ENCODE measurements at regions not wholly inside any gene's neighbourhood (a gene's known extent, or its start where the extent isn't known, plus 50 kb on each side); places are given as distances from the start of the nearest gene placed in this dataset.
A peak's percentile ranks its signal among the peaks of the same experiment; 100 is the strongest.
"Not testable (repeated sequence)": the region's sequence is repeated elsewhere in the genome, so short reads cannot be mapped to it uniquely, and the experiment has no call there.

GRCh38 chr11:110862407-110862806 lies 150.2 kb upstream of the ARHGAP20 start:
- peak; percentile 62 for DNase-seq

DNA sequence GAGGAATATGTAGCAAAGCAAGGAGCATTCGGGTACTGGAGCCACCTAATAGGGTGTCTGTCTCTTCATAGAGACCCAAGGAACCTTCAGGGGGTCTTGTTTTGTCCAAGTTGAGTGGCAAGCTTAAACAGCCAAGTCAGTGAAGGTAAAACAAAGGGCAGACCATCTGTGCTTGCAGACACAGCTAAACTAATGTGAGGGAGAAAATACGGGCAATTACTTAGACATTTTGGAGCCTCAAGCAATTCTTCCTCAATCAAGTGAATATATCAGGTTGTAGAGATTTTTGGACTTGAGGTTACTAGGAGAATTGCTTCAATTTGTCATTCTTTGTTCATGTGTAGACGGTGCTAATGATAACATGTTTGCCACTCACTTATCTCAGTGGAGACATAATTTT lies 148.2 kb upstream of the ARHGAP20 start:
- DNase-seq, result no peak

DNA sequence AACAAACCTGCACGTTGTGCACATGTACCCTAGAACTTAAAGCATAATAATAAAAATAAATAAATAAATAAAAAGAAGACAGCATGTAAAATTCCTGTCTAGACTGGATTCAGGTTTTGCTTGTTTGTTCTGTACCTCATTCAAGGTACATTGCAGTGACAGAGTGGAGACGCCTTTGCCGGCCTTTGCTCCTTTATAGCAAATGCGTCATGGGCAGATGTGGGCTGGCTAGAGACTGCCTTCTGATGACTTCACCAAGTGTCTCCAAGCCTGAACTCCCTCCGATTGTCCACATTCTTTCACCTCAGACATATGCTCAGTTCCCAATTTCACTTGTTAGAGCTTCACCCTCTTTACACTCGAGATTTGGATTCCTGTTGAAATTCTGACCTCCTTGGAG lies 147.8 kb upstream of the ARHGAP20 start:
- no peak for DNase-seq

GRCh38 chr11:110859240-110859840 lies 147.1 kb upstream of the ARHGAP20 start:
- peak; percentile 81 for DNase-seq

GRCh38 chr11:110858547-110858921 lies 146.3 kb upstream of the ARHGAP20 start:
- peak; percentile 97 for DNase-seq

- DNase-seq, result no peak
Measured at GRCh38 chr11:110857892-110858546, 145.8 kb upstream of the ARHGAP20 start.

GRCh38 chr11:110856996-110857812 lies 145.0 kb upstream of the ARHGAP20 start:
- DNase-seq, result no peak

DNA sequence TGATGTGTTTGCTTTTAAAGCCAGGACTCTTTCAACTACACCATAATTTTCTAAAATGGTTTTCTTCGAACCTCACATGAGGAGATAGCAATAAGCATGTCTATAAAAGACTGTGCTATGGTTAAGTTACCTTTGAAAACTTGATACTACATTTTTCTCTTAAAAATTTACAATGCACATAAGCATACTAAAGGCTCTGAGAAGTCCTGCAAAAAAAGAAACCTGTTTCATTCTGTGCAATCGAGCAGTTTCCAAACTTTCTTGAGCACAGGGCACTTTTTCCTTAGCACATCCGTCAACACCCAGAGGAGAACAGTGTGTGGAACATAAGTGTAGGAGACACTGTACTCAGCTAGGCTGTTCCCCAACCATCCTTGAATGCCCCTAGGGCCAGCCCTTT lies 144.1 kb upstream of the ARHGAP20 start:
- no peak for DNase-seq

- DNase-seq, result no peak
Measured at GRCh38 chr11:110855191-110855590, 143.0 kb upstream of the ARHGAP20 start.

DNA sequence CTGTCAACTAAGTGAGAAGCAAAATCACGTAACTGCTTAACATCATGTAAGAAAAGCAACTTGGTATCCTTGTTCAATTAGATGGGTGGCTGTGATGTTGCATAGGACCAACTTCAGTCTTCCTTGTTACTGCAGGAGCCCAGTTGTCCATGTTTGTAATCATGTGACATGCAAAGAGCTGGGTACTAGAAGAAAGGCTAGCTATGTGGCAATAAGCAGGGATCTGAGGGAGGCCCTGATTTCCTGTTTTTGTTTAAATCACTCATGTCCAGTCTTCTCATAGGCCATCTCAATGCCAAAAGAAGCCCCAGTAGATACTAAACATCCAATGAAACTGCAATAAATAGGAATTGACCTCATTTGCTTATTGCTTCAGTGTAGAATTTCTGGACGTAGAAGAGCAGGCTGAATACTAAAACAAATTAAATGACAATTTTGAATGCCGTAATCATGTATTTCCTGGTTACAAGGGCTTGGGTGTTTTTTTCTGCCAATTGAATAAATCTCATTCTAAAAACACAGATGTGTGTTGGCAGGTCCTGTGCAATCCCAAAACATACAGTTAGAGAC lies 140.8 kb upstream of the ARHGAP20 start:
- DNase-seq, result no peak

- no peak for DNase-seq
Measured at GRCh38 chr11:110850846-110851245, 138.6 kb upstream of the ARHGAP20 start.

DNA sequence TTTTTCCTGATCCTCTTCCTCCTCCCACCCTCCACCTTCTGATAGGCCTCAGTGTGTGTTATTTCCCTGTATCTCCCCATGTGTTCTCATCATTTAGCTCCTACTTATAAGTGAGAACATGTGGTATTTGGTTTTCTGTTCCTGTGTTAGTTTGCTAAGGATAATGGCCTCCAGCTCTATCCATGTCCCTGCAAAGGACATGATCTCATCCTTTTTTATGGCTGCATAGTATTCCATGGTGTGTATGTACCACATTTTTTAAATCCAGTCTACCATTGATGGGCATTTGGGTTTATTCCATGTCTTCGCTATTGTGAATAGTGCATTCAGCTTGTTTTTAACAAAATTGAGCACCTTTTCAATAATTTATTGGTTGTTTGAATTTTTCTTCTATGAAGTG lies 130.8 kb upstream of the ARHGAP20 start:
- DNase-seq, result not testable (repeated sequence)

GRCh38 chr11:110838808-110839207 lies 126.6 kb upstream of the ARHGAP20 start:
- no peak for DNase-seq

DNA sequence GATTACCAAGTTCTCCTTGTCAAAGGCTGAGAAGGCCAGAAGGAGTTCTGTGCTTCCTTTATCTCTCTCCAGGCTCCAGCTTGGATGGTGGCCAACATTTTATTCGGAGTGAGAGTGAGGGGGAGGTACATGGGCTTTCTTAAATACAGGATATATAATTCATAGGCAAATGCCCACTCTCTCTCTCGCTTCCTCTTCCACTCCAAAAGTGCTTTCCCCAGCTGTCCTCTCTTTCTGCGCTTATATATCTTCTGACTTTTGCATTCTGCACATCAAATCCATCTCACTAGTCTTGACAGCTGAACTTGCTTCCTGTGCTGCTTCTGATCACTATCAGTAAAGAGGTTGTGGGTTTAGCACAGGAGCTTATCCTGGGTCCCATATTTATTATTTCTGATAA lies 125.4 kb upstream of the ARHGAP20 start:
- DNase-seq, result peak; percentile 20

- DNase-seq, result no peak
Measured at GRCh38 chr11:110835106-110835505, 122.9 kb upstream of the ARHGAP20 start.

- DNase-seq, result no peak
Measured at GRCh38 chr11:110833033-110833484, 120.8 kb upstream of the ARHGAP20 start.

- no peak for DNase-seq
Measured at GRCh38 chr11:110832539-110832938, 120.3 kb upstream of the ARHGAP20 start.

GRCh38 chr11:110832080-110832479 lies 119.8 kb upstream of the ARHGAP20 start:
- no peak for DNase-seq

DNA sequence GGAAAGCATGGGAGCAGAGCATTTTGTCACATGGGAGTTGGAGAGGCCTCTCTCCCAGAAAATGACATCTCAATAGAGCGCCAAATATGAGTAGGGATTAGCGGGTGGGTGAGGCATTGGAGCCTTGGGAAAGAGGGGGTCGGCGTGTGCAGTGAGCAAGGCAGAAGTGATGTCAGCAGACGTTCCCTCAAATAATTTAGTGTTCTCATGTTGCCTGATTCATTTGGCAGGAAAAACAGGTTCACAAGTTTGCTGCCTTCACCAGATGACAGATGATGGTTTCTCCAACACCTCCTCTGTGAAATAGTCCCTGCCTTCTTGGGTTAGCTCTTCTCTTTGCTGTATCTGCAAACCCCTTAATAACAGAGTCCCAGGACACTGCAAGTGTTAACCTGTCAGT lies 118.5 kb upstream of the ARHGAP20 start:
- DNase-seq, result no peak

- DNase-seq, result no peak
Measured at GRCh38 chr11:110830344-110830743, 118.1 kb upstream of the ARHGAP20 start.

- no peak for DNase-seq
Measured at GRCh38 chr11:110829873-110830272, 117.6 kb upstream of the ARHGAP20 start.

DNA sequence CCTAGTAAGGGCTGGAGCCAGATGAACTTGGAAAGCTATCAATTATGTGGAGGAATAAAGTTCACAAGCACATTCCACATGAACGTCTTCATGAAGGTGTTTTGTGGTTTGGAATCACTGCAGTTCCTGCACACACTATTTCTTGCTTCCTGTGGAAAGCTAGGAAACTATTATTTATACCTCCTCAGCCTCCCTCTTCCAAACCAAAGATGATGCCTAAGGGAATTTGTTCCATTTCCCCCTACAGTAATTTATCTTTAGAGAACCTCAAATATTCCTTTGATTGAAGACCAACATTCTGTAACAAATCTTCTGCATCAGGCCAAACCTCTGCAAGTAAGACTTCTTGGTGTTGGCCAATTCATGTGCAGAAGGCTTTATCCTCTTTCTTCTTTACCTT lies 115.8 kb upstream of the ARHGAP20 start:
- DNase-seq, result no peak

GRCh38 chr11:110827276-110827675 lies 115.0 kb upstream of the ARHGAP20 start:
- DNase-seq, result no peak
